WERI-Rb-1 (cell line): ENCODE measurements at regions not wholly inside any gene's neighbourhood (a gene's known extent, or its start where the extent isn't known, plus 50 kb on each side); places are given as distances from the start of the nearest gene placed in this dataset.

Source experiments
- DNase-seq: peaks from one replicate; pipeline ENCODE4 v3.0.0-alpha.2; 2020
- H3K27ac ChIP-seq: fragments of 250-450 bp; sonication (Bioruptor Pico); 2 replicates; pipeline ENCODE4 v1.5.1; 2020; ENCODE audit warnings: mild to moderate bottlenecking, moderate library complexity
- H3K27me3 ChIP-seq: fragments of 250-450 bp; sonication (Bioruptor Pico); 2 replicates; pipeline ENCODE4 v1.5.1; 2021; ENCODE audit warnings: mild to moderate bottlenecking, low read depth, moderate library complexity; ENCODE audit not compliant: insufficient read depth, severe bottlenecking
- H3K36me3 ChIP-seq: fragments of 250-450 bp; sonication (Bioruptor Pico); 2 replicates; pipeline ENCODE4 v1.5.1; 2020; ENCODE audit warnings: mild to moderate bottlenecking, moderate library complexity
- H3K4me3 ChIP-seq: 2 replicates; pipeline ENCODE4 v1.5.1; 2011; ENCODE audit warnings: low read depth, mild to moderate bottlenecking, control low read depth, low read length
- H3K9me3 ChIP-seq: fragments of 250-450 bp; sonication (Bioruptor Pico); 2 replicates; pipeline ENCODE4 v1.5.1; 2021; ENCODE audit warnings: mild to moderate bottlenecking, moderate library complexity; ENCODE audit not compliant: severe bottlenecking
- TF ChIP-seq, protein P1 (sequence below): IDR thresholded peaks from 2 replicates; pipeline ENCODE4 v1.5.1; 2011; ENCODE audit warnings: low read depth, mild to moderate bottlenecking, control low read depth, inconsistent platforms, low read length

DNA sequence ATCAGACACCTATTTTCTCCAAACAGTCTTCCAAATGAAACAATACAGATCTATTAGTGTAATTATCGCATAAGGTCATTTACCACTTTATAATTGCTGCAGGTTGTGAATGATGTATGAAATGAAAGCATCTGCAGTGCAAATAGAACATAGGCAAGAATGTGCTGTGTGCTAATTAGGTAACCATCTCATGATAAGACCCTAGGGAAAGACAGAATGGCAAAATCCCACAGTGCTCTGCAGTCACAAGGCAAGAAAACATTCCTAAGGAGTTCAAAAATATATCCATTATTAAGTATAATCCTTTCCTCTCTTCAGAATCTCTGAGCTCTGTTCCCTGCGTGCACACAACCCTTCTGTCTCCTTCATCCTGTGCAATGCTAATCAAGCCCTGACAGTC is 488.1 kb downstream of the NR4A2 start:
- Histone ChIP-seq H3K9me3 (no peaks in the 10 kb centered on the region), H3K4me3 (no peak overlapping the region), H3K27ac (no peak overlapping the region), H3K36me3 (no peaks in the 10 kb centered on the region), H3K27me3 (no peaks in the 10 kb centered on the region)
- TF ChIP-seq, protein P1, sequence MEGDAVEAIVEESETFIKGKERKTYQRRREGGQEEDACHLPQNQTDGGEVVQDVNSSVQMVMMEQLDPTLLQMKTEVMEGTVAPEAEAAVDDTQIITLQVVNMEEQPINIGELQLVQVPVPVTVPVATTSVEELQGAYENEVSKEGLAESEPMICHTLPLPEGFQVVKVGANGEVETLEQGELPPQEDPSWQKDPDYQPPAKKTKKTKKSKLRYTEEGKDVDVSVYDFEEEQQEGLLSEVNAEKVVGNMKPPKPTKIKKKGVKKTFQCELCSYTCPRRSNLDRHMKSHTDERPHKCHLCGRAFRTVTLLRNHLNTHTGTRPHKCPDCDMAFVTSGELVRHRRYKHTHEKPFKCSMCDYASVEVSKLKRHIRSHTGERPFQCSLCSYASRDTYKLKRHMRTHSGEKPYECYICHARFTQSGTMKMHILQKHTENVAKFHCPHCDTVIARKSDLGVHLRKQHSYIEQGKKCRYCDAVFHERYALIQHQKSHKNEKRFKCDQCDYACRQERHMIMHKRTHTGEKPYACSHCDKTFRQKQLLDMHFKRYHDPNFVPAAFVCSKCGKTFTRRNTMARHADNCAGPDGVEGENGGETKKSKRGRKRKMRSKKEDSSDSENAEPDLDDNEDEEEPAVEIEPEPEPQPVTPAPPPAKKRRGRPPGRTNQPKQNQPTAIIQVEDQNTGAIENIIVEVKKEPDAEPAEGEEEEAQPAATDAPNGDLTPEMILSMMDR, result no peak
- DNase-seq, result no peak

DNA sequence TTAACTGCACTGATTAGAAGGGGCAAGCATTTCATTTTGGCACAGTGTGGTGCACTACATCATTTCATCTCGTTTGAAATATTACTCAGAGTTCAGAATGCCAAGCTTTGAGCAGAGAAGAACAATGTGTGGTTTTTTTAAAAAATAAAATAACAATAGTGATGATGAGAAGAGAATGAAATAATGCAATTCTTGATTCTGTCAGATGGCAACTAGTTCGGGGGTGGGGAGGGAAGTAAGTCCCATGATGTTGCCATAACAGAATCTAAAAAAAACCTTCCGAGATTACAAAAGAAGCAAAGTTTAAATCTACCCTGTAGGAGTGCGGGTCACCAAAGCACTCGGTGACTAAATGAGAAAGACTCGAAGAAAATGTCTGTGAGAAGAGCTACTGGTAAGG is 490.4 kb downstream of the NR4A2 start:
- Histone ChIP-seq H3K27ac (no peak overlapping the region), H3K36me3 (no peaks in the 10 kb centered on the region), H3K4me3 (no peak overlapping the region), H3K9me3 (no peaks in the 10 kb centered on the region), H3K27me3 (no peaks in the 10 kb centered on the region)
- TF ChIP-seq, protein P1, result no peak
- DNase-seq, result no peak

DNA sequence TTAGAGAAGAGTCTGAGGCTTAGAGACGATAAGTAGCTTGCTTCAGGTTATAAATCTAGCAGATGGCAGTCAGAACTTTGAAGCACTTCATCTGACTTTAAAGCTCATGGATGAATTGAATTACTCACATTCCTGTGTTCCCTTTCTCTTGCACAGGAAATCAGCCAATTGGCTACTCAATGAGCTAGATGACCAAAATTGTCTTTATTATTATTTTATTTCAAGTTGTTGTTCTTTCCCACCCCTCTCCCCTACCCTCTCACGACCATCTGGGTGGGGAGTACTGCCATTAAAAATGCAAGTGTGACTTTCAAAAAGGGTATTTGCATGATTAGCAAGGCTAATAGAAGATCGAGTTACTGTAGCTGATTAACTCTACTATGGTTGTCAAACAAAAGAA is 491.1 kb downstream of the NR4A2 start:
- DNase-seq, result no peak
- Histone ChIP-seq H3K4me3 (no peak overlapping the region), H3K36me3 (no peaks in the 10 kb centered on the region), H3K9me3 (no peaks in the 10 kb centered on the region), H3K27ac (no peak overlapping the region), H3K27me3 (no peaks in the 10 kb centered on the region)
- TF ChIP-seq, protein P1, result no peak

DNA sequence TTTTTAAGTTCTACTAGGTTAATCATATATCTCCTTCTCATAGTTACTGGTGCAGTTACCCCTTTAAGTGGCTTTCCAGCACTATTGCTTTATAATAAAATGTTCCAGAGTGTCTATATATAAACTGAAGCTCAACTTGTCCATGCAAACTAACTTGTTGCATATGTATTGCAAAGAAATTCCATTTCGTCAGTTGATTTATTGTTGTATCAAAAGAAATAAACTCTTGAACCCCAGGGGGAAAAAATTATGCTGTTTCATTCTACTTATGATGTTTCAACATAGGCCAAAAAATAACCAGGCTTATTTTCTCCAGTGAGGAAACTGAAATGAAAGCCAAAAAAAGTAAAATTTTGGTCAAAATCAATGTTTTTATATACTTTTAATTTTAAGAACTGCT is 491.9 kb downstream of the NR4A2 start:
- no peaks in the 10 kb centered on the region for H3K27me3 ChIP-seq
- no peak overlapping the region for H3K4me3 ChIP-seq
- TF ChIP-seq, protein P1, result no peak
- no peaks in the 10 kb centered on the region for H3K36me3 ChIP-seq
- no peak overlapping the region for H3K27ac ChIP-seq
- DNase-seq, result no peak
- no peaks in the 10 kb centered on the region for H3K9me3 ChIP-seq

DNA sequence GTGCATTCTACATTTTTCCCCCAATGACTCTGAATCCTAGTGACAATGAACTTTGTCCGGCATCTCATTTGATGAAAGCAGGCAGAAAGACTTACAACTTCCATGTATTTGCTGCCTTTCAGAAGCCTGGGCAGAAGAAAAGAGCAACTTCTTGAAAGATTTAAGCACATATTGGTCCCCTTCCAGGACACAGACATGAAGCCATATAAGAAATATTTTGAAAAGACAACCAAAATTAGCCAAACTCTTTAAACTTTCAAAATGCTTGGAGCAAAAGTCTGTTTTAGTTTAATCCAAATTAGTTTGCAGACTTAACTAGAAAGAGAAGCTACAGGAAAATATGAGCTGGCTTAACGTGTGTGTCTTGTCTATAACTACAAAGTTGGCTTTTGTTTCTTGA is 492.5 kb downstream of the NR4A2 start:
- TF ChIP-seq, protein P1, result no peak
- DNase-seq, result no peak
- Histone ChIP-seq H3K9me3 (no peaks in the 10 kb centered on the region), H3K27me3 (no peaks in the 10 kb centered on the region), H3K36me3 (no peaks in the 10 kb centered on the region), H3K27ac (no peak overlapping the region), H3K4me3 (no peak overlapping the region)

DNA sequence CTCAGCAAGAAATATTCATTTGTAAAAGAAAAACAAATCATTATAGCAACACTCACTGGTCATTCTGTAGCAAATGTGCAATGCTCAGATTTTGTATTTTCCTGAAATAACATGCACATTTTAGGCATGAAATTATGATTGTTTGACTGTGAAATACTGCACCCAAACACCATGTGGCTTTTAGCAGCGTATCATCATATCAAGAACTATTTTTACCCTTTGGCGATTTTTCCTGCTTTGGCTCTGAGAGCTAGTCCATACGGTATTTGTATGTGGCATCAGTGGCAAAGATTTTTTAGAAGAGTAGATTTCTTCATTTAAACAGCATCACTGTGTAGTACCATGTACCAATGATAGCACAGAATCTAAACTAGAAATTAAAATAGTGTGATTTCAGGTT is 493.1 kb downstream of the NR4A2 start:
- no peak for DNase-seq
- Histone ChIP-seq H3K9me3 (no peaks in the 10 kb centered on the region), H3K27me3 (no peaks in the 10 kb centered on the region), H3K36me3 (no peaks in the 10 kb centered on the region), H3K27ac (no peak overlapping the region), H3K4me3 (no peak overlapping the region)
- TF ChIP-seq, protein P1, result no peak
